Urothelium cell line (cell line): ENCODE measurements at regions not wholly inside any gene's neighbourhood (a gene's known extent, or its start where the extent isn't known, plus 50 kb on each side); places are given as distances from the start of the nearest gene placed in this dataset.

Source experiments
- DNase-seq: peaks from one replicate; pipeline ENCODE4 v3.0.0; 2011; ENCODE audit warnings: low spot score, mixed read lengths
- FAIRE-seq: peaks from 2 replicates; lab custom pipeline; 2011; peaks lifted over from hg19 to GRCh38; lab: Jason Lieb, UNC

- FAIRE-seq (no peak), DNase-seq (no peak)
Measured at GRCh38 chr14:103206836-103207387, 83.7 kb downstream of the TNFAIP2 start.

GRCh38 chr14:103207388-103208072, 84.3 kb downstream of the TNFAIP2 start:
- no peak for DNase-seq
- FAIRE-seq, result no peak

GRCh38 chr14:103209054-103209453, 85.8 kb downstream of the TNFAIP2 start:
- FAIRE-seq (no peak), DNase-seq (no peak)

GRCh38 chr14:103209506-103209905, 86.2 kb downstream of the TNFAIP2 start:
- DNase-seq (no peak), FAIRE-seq (no peak)

GRCh38 chr14:103213331-103213730, 90.1 kb downstream of the TNFAIP2 start:
- DNase-seq (no peak), FAIRE-seq (no peak)

GRCh38 chr14:103214461-103214958, 91.2 kb downstream of the TNFAIP2 start:
- DNase-seq (no peak), FAIRE-seq (no peak)

- DNase-seq, result no peak
- no peak for FAIRE-seq
Measured at GRCh38 chr14:103216399-103216798, 93.1 kb downstream of the TNFAIP2 start.

DNA sequence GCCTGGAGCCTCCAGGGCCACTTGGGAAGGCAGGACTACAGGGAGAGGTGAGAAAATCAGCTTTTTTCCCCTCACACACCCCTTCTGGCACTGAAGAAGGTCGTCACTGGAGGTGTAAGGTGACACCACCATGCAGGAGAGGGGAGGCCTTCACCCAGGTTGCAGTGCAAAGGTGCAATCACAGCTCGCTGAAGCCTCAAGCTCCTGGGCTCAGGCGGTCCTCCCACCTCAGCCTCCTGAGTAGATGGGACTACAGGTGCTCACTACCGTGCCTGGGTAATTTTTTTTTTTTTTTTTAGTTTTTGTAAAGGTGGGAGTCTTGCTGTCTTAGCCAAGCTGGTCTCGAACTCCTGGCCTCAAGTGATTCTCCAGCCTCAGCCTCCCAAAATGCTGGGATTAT, 93.6 kb downstream of the TNFAIP2 start:
- DNase-seq (no peak), FAIRE-seq (no peak)

- DNase-seq, result no peak
- FAIRE-seq, result no peak
Measured at GRCh38 chr14:103217538-103217937, 94.3 kb downstream of the TNFAIP2 start.

GRCh38 chr14:103220134-103220981, 97.1 kb downstream of the TNFAIP2 start:
- DNase-seq (no peak), FAIRE-seq (no peak)

DNA sequence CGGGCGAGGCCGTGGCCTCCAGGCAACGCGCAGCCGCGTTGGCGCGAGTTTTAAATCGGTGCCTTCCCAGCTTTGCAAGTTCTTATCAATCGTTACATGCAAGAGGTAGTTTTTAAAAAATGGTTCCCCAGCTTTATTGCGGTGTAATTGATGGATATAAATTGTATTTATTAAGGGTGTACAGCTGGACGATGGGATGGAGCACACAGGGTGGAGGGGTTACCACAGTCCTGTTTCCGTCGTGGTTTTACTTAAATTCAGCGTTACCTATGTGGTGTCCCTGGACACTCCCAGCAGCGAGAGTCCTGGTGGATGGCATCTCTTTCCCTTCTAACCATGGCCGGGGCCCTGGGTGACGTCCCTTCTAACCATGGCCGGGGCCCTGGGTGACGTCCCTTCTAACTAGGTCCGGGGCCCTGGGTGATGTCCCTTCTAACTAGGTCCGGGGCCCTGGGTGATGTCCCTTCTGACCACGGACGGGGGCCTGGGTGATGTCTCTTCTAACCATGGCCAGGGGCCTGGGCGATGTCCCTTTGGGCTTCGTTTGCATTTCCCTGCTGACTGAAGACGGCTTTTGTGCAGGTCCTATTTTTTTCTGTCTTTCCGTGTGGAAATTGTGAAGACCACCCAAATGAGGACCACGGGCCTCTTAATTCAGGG, 97.9 kb downstream of the TNFAIP2 start:
- no peak for FAIRE-seq
- no peak for DNase-seq

- DNase-seq (no peak), FAIRE-seq (no peak)
Measured at GRCh38 chr14:103221781-103222358, 98.6 kb downstream of the TNFAIP2 start.

GRCh38 chr14:103223818-103224352, 100.6 kb downstream of the TNFAIP2 start:
- no peak for FAIRE-seq
- DNase-seq, result no peak

- FAIRE-seq (no peak), DNase-seq (no peak)
Measured at GRCh38 chr14:103225062-103225461, 101.8 kb downstream of the TNFAIP2 start.

GRCh38 chr14:103225476-103225875, 102.2 kb downstream of the TNFAIP2 start:
- DNase-seq (no peak), FAIRE-seq (no peak)

- no peak for FAIRE-seq
- no peak for DNase-seq
Measured at GRCh38 chr14:103227094-103227768, 104.0 kb downstream of the TNFAIP2 start.

DNA sequence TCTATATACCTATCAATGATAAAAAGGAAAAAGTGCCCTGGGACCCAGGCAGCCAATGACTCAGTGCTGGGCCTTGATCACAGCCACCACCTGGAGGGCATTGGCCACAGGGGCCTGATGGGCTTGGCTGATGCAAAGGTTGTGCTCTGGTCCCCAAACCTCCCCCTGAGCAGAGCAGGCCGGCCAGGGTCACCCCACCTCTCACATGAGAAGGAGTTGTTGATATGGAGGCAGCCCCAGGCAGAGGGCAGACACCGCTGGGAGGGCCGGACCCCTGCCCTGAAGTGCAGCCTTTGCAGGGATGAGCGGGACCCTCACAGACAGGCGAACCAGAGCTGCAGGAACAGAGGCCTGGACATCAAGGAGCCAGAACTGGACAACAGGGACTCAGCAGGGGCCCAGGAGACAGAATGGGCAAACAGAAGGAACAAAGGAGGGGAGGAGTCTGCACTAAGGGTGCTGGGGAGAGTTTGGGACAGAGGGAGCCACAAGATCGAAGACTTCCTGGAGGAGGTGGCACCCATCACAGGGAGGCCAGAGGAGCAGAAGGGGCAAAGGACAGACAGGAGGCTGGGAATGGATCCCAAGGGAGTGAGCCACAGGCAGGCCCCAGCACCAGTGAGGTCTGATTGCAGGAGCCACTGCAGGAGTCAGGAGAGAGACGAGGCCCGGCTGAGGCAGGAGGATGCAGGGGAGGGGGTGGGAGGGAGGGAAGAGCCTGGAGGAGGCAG, 105.0 kb downstream of the TNFAIP2 start:
- DNase-seq (no peak), FAIRE-seq (no peak)

GRCh38 chr14:103228866-103229265, 105.2 kb upstream of the EIF5 start:
- FAIRE-seq (no peak), DNase-seq (no peak)

DNA sequence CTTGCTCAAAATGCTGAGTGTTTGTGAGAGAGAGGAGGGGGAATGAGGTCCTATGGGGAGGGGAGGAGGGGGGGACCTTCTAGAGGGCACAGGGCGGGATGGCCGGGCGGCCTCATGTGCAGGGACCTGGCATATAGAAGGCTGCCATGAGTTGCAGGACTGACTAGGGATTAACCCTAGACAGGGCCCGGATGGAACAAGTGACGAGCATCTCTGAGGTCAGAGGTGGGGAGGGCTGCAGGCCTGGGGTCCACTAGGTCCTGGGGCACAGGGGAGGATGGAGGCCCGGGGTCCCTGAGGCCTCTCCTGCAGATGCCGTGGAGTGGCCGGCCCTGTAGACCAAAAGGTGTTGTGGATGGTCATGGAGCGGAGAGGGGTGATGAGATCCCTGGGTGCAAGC, 104.0 kb upstream of the EIF5 start:
- FAIRE-seq (no peak), DNase-seq (no peak)
